HepG2 (cell line): ENCODE measurements at regions not wholly inside any gene's neighbourhood (a gene's known extent, or its start where the extent isn't known, plus 50 kb on each side); places are given as distances from the start of the nearest gene placed in this dataset.

Experiments
- ATAC-seq: fragments of 200-7000 bp; cut with Tn5 transposase; 3 replicates; pipeline ENCODE4 v1.9.1; 2020; ENCODE audit warnings: mild to moderate bottlenecking, moderate library complexity
- BruUV-seq: library from RNA; stranded (reverse); fragments of 400-500 nt; replicated peaks from 2 replicates; lab custom pipeline; 2021; lab: Mats Ljungman, UMichigan
- CTCF ChIA-PET: fragments of 300-600 bp; formaldehyde crosslinking; extraction: SDS; loops from one replicate; lab custom pipeline; 2021; ENCODE audit warnings: low total read pairs, inconsistent platforms, low intra/inter-chr PET ratio; lab: Yijun Ruan, JAX
- POLR2A ChIA-PET: fragments of 350-600 bp; sonication (Branson Sonifier 250); formaldehyde crosslinking; loops from one replicate; lab custom pipeline; 2020; ENCODE audit warnings: antibody characterized with exemption, inconsistent platforms; lab: Yijun Ruan, JAX
- DNase-seq: peaks from one replicate; pipeline ENCODE4 v3.0.0-alpha.2; 2015; ENCODE audit warnings: low spot score
- FAIRE-seq: peaks from 3 replicates; lab custom pipeline; 2011; peaks lifted over from hg19 to GRCh38; lab: Jason Lieb, UNC
- H2AFZ ChIP-seq: one replicate; pipeline ENCODE4 v1.6.1; 2011; ENCODE audit warnings: low read length, inconsistent platforms
- H3K27ac ChIP-seq: fragments of 300-600 bp; 3 replicates; pipeline ENCODE4 v1.8.0; 2011; ENCODE audit warnings: mixed run types, mild to moderate bottlenecking, mixed read lengths, low read length, inconsistent platforms; ENCODE audit not compliant: insufficient read depth; ENCODE audit errors: extremely low read length
- H3K27me3 ChIP-seq, 2 experiments: fragments of 200-600 bp in 1 of 2; 2 replicates in 1 of 2; 3 replicates in 1 of 2; pipeline versions ENCODE4 v1.6.0 to v1.8.0; 2011; ENCODE audit warnings: low read length in 2 of 2, mild to moderate bottlenecking in 2 of 2, moderate library complexity in 2 of 2, inconsistent platforms in 1 of 2; ENCODE audit not compliant: insufficient read depth in 2 of 2, control insufficient read depth in 1 of 2
- H3K36me3 ChIP-seq, 2 experiments: fragments of 200-600 bp in 1 of 2; replicated peaks in 1 of 2; 2 replicates in 1 of 2; 3 replicates in 1 of 2; pipeline versions ENCODE4 v1.5.1 to v1.8.0; 2011; ENCODE audit warnings: low read length in 2 of 2, inconsistent platforms in 1 of 2; ENCODE audit not compliant: insufficient read depth in 2 of 2, control insufficient read depth in 1 of 2
- H3K4me1 ChIP-seq: 2 replicates; pipeline ENCODE4 v1.5.1; 2012; ENCODE audit warnings: low read length, inconsistent platforms; ENCODE audit not compliant: insufficient read depth
- H3K4me2 ChIP-seq: 2 replicates; pipeline ENCODE4 v1.6.0; 2011; ENCODE audit warnings: low read depth, low read length, inconsistent platforms
- H3K4me3 ChIP-seq, 3 experiments: fragments of 200-600 bp in 1 of 3; sonication (generic), shearing (Covaris generic) in 1 of 3; replicated peaks in 1 of 3; 2 replicates each; pipeline ENCODE4 v1.5.1; 2011 to 2016; ENCODE audit warnings: low read length in 3 of 3, inconsistent platforms in 2 of 3, low read depth in 2 of 3, mild to moderate bottlenecking in 2 of 3, control low read depth in 1 of 3, mixed read lengths in 1 of 3; ENCODE audit not compliant: insufficient read depth in 1 of 3
- H3K79me2 ChIP-seq: one replicate; pipeline ENCODE4 v1.6.1; 2011; ENCODE audit warnings: low read length, inconsistent platforms; ENCODE audit not compliant: insufficient read depth
- H3K9ac ChIP-seq: 2 replicates; pipeline ENCODE4 v1.6.0; 2011; ENCODE audit warnings: mild to moderate bottlenecking, low read depth, low read length, inconsistent platforms; ENCODE audit not compliant: insufficient read depth
- H3K9me3 ChIP-seq: 2 replicates; pipeline ENCODE4 v1.5.1; 2012; ENCODE audit warnings: mild to moderate bottlenecking, low read length
- H4K20me1 ChIP-seq: 2 replicates; pipeline ENCODE4 v1.6.0; 2011; ENCODE audit warnings: inconsistent platforms, mild to moderate bottlenecking, low read length, moderate library complexity; ENCODE audit not compliant: insufficient read depth
- GATA4 ChIP-seq: sonication (generic); IDR thresholded peaks from 2 replicates; pipeline ENCODE4 v1.6.1; 2016; ENCODE audit warnings: antibody characterized with exemption, low read depth, borderline replicate concordance
- MLLT10 ChIP-seq: sonication (generic); formaldehyde crosslinking; IDR thresholded peaks from 2 replicates; pipeline ENCODE4 v1.4.0; 2020; ENCODE audit warnings: missing genetic modification reagents
- NCOA1 ChIP-seq: sonication (generic); formaldehyde crosslinking; IDR thresholded peaks from 2 replicates; pipeline ENCODE4 v1.9.0; 2021; ENCODE audit warnings: missing genetic modification reagents
- ONECUT2 ChIP-seq: sonication (generic); formaldehyde crosslinking; IDR thresholded peaks from 2 replicates; pipeline ENCODE4 v1.4.0; 2020; ENCODE audit warnings: missing genetic modification reagents
- SOX5 ChIP-seq: IDR thresholded peaks from 2 replicates; pipeline ENCODE4 v1.6.1; 2016; ENCODE audit warnings: borderline replicate concordance
- ZGPAT ChIP-seq: IDR thresholded peaks from 2 replicates; pipeline ENCODE4 v1.6.1; 2016; ENCODE audit warnings: mild to moderate bottlenecking
- ZNF383 ChIP-seq: sonication (generic); formaldehyde crosslinking; IDR thresholded peaks from 2 replicates; pipeline ENCODE4 v1.4.0; 2020; ENCODE audit warnings: missing genetic modification reagents, mild to moderate bottlenecking, borderline replicate concordance
- ZNF430 ChIP-seq: sonication (generic); formaldehyde crosslinking; IDR thresholded peaks from 2 replicates; pipeline ENCODE4 v1.9.0; 2021; ENCODE audit warnings: mild to moderate bottlenecking, missing genetic modification reagents
- WGBS: methylation state at CpG from one replicate; pipeline ENCODE4 v1.1.6; 2017; ENCODE audit warnings: low lambda C conversion rate; 5-methylcytosine and 5-hydroxymethylcytosine counted together
- in situ Hi-C: cut with HindIII; loops from 2 replicates; pipeline ENCODE4 v1.10.0; 2017; ENCODE audit warnings: low pct_unique_long_range_greater_than_20kb; ENCODE audit not compliant: extremely low pct_ligation_motif_present
- intact Hi-C: fragments of 100-400 bp; cut with micrococcal nuclease; formaldehyde crosslinking; loops from one replicate; pipeline ENCODE4 v1.10.0; 2022; ENCODE audit not compliant: unreplicated experiment
- TF ChIP-seq, protein P1 (sequence below): sonication (generic); formaldehyde crosslinking; IDR thresholded peaks from 2 replicates; pipeline ENCODE4 v1.4.0; 2020; ENCODE audit warnings: missing genetic modification reagents, borderline replicate concordance
- TF ChIP-seq, protein P2 (sequence below): sonication (generic); formaldehyde crosslinking; IDR thresholded peaks from 2 replicates; pipeline ENCODE4 v1.8.0; 2022; ENCODE audit warnings: mild to moderate bottlenecking, missing genetic modification reagents, borderline replicate concordance

DNA sequence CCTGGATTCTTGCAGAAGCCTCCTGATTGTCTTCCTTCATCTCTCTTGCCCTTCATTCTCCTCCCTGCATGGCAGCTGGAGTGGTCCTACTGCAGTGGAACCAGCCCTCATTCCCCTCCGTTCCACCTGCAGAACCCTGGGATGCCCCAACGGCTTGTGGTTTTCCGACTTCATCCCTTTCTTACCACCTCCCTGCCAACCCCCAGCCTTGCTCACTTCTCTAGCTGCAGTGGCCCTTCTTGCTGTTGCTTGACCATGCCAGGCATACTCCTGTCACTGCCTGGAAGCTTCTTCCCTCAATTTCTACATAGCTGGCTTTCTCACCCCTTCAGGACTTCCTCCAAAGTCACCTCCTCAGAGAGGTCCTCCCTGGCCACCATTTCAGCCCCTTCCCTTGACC, 123.3 kb downstream of the BEGAIN start:
- Histone ChIP-seq H3K4me2 (no peak overlapping the region), H4K20me1 (no peaks in the 10 kb centered on the region), H3K4me3 (no peak overlapping the region), H3K9ac (no peak overlapping the region), H3K79me2 (no peaks in the 10 kb centered on the region), H3K9me3 (no peaks in the 10 kb centered on the region), H3K27me3 (no peaks in the 10 kb centered on the region), H3K27ac (no peak overlapping the region), H3K4me1 (no peaks in the 10 kb centered on the region), H2AFZ (no peak overlapping the region), H3K36me3 (no peaks in the 10 kb centered on the region)
- WGBS = 60% methylated on average over 3 of the region's 3 CpGs
- no peak for FAIRE-seq
- BruUV-seq = no TSS peak
- CTCF ChIA-PET = no interaction called here
- POLR2A ChIA-PET = no interaction called here
- intact Hi-C loops = no loop called here
- no peak for DNase-seq
- no peak for ATAC-seq
- in situ Hi-C loops = no loop called here
- TF ChIP-seq NCOA1 = no peak
- TF ChIP-seq, protein P1, sequence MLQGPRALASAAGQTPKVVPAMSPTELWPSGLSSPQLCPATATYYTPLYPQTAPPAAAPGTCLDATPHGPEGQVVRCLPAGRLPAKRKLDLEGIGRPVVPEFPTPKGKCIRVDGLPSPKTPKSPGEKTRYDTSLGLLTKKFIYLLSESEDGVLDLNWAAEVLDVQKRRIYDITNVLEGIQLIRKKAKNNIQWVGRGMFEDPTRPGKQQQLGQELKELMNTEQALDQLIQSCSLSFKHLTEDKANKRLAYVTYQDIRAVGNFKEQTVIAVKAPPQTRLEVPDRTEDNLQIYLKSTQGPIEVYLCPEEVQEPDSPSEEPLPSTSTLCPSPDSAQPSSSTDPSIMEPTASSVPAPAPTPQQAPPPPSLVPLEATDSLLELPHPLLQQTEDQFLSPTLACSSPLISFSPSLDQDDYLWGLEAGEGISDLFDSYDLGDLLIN (CRISPR knock-in tag) = no peak
- TF ChIP-seq ZGPAT (CRISPR knock-in tag) = no peak
- no peak for TF ChIP-seq GATA4
- TF ChIP-seq ZNF383 = no peak
- TF ChIP-seq, protein P2, sequence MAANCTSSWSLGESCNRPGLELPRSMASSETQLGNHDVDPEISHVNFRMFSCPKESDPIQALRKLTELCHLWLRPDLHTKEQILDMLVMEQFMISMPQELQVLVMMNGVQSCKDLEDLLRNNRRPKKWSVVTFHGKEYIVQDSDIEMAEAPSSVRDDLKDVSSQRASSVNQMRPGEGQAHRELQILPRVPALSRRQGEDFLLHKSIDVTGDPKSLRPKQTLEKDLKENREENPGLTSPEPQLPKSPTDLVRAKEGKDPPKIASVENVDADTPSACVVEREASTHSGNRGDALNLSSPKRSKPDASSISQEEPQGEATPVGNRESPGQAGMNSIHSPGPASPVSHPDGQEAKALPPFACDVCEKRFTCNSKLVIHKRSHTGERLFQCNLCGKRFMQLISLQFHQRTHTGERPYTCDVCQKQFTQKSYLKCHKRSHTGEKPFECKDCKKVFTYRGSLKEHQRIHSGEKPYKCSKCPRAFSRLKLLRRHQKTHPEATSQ = no peak
- no peak for TF ChIP-seq ONECUT2 (CRISPR knock-in tag)
- TF ChIP-seq MLLT10 = no peak
- no peak for TF ChIP-seq SOX5 (CRISPR knock-in tag)
- TF ChIP-seq ZNF430 (CRISPR knock-in tag) = no peak
